Suprapubic skin (tissue), 4 donors: ENCODE measurements at regions not wholly inside any gene's neighbourhood (a gene's known extent, or its start where the extent isn't known, plus 50 kb on each side); places are given as distances from the start of the nearest gene placed in this dataset.

Experiments used
- CTCF ChIP-seq, 2 donors: fragments of 200-600 bp in 1 of 2; fragments of 450-650 bp in 1 of 2; sonication (generic) in 1 of 2; IDR thresholded peaks; one replicate each; pipeline ENCODE4 v1.5.1; 2016 to 2019; ENCODE audit warnings: antibody characterized with exemption in 2 of 2, mild to moderate bottlenecking in 1 of 2, moderate library complexity in 1 of 2
- EP300 ChIP-seq: sonication (generic); formaldehyde crosslinking; IDR thresholded peaks from one replicate; pipeline ENCODE4 v1.6.1; 2017; ENCODE audit warnings: antibody characterized with exemption
- POLR2A ChIP-seq, 2 donors: fragments of 450-650 bp; IDR thresholded peaks; one replicate each; pipeline ENCODE4 v1.6.1; 2017; ENCODE audit warnings: antibody characterized with exemption in 2 of 2, mild to moderate bottlenecking in 2 of 2, moderate library complexity in 2 of 2
- POLR2AphosphoS5 ChIP-seq, 3 donors: sonication (generic); formaldehyde crosslinking; IDR thresholded peaks; one replicate each; pipeline ENCODE4 v1.6.1; 2017; ENCODE audit warnings: antibody characterized with exemption in 3 of 3

GRCh38 chr5:93099902-93100347 lies 481.1 kb downstream of the NR2F1-AS1 start:
- TF ChIP-seq CTCF (IDR thresholded peaks at IDR 0.05) (no peak), POLR2AphosphoS5 (IDR thresholded peaks at IDR 0.05) (no peak), EP300 (no peak), POLR2A (IDR thresholded peaks at IDR 0.05) (no peak)
